Motor neuron (in vitro differentiated cells): ENCODE measurements at regions not wholly inside any gene's neighbourhood (a gene's known extent, or its start where the extent isn't known, plus 50 kb on each side); places are given as distances from the start of the nearest gene placed in this dataset.

Source experiments
- ATAC-seq, 8 experiments: fragments of 200-7000 bp; cut with Tn5 transposase; replicated peaks in 6 of 8; 2 replicates each; pipeline ENCODE4 v1.8.0; 2021; ENCODE audit warnings: mild to moderate bottlenecking in 8 of 8, moderate library complexity in 8 of 8
- H3K27ac ChIP-seq, 2 donors: fragments of 250-450 bp; sonication (Bioruptor Pico); 2 replicates each; pipeline ENCODE4 v1.9.0; 2021; ENCODE audit warnings: antibody characterized with exemption in 2 of 2, mild to moderate bottlenecking in 2 of 2, moderate library complexity in 1 of 2
- H3K4me1 ChIP-seq, 2 donors: fragments of 250-450 bp; sonication (Bioruptor Pico); replicated peaks in 1 of 2; 2 replicates each; pipeline ENCODE4 v1.6.1; 2021; ENCODE audit warnings: antibody characterized with exemption in 2 of 2, mild to moderate bottlenecking in 2 of 2, moderate library complexity in 1 of 2
- H3K4me3 ChIP-seq, 5 donors: fragments of 250-450 bp; sonication (Bioruptor Pico); 2 replicates each; pipeline ENCODE4 v1.9.0; 2021; ENCODE audit warnings: antibody characterized with exemption in 5 of 5, mild to moderate bottlenecking in 5 of 5, moderate library complexity in 4 of 5
- WGBS, 10 experiments: fragments of 450-650 bp; shearing (Covaris generic); methylation state at CpG; one replicate each; pipeline ENCODE4 v1.0.0; 2022; 5-methylcytosine and 5-hydroxymethylcytosine counted together
- in situ Hi-C, 9 experiments: fragments of 400-800 bp; cut with MboI; loops; one replicate each; pipeline ENCODE4 v1.15.0; 2021; ENCODE audit warnings: low sequenced_read_pairs in 9 of 9, low pct_unique_long_range_greater_than_20kb in 2 of 9; ENCODE audit not compliant: unreplicated experiment in 9 of 9

DNA sequence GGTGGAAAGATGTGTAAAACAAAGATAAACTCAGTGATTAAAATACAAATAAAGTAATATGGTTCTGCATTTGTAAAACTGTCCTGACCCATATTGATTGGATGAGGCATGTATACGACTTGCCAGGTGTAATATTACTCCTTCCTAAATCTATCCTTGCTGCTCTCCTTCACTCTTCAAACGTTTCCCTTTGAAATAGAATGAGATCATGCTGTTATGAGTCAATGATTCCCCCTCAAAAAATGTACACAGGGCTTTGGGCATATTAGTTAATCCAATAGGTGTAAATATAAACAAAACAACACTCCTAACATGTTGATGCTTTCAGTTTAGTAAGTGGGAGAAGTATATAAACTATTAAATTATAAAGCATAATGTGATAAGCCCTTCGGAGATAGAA lies 117.4 kb upstream of the GPM6A start:
- ATAC-seq: no peak
- Histone ChIP-seq H3K27ac (no peak overlapping the region), H3K4me1 (no peaks in the 10 kb centered on the region), H3K4me3 (no peak overlapping the region)
- 0 to 77% (median 67%) methylated on average over 2 to 3 of the region's 3 CpGs; no CpG with 5 or more reads in 1 of the 10 experiments for WGBS, 10 experiments
- in situ Hi-C loops: no loop called here

DNA sequence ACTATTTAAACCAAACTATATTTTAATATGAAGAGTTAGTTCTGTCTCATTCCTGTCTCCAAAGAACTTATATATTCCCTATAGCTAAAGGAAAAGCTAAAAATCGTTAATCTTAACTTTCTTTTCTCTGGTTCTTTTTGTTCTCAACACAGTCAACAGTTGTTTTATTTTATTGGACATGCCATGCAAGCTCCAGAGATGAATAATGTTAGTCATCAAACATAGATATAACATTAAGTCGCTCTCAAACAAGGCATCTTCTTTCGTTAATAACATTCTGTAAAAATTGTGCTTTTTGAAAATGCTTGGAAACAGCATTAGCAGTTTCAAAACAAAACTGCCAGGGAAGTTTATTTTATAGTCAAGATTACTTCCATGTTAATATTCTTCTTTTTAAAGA lies 117.9 kb upstream of the GPM6A start:
- in situ Hi-C loops: no loop called here
- H3K27ac ChIP-seq: no peak overlapping the region
- H3K4me3 ChIP-seq: no peak overlapping the region
- H3K4me1 ChIP-seq: no peaks in the 10 kb centered on the region
- WGBS, 10 experiments: 0 to 87% (median 57%) methylated on average over 2 to 3 of the region's 3 CpGs
- no peak for ATAC-seq

DNA sequence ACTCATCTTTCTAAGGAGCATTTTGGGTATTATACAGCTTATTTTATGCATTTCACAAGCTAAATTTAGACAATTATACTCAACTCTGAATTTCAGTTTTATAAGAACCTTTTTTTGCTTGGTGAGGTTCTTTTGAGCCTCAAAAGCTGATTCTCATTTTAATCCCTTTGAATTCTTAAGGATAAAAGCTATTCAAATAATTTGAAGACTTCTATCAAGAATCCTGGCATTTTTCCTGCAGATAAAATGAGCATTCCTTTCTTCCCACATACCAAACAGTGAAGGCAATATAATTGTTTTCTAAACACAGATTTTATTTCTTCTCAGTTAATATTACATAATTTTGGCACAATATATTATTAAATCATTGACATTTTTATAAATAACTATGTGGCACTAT lies 118.4 kb upstream of the GPM6A start:
- H3K27ac ChIP-seq: no peak overlapping the region
- no peak for ATAC-seq
- in situ Hi-C loops: no loop called here
- no peaks in the 10 kb centered on the region for H3K4me1 ChIP-seq
- no peak overlapping the region for H3K4me3 ChIP-seq

DNA sequence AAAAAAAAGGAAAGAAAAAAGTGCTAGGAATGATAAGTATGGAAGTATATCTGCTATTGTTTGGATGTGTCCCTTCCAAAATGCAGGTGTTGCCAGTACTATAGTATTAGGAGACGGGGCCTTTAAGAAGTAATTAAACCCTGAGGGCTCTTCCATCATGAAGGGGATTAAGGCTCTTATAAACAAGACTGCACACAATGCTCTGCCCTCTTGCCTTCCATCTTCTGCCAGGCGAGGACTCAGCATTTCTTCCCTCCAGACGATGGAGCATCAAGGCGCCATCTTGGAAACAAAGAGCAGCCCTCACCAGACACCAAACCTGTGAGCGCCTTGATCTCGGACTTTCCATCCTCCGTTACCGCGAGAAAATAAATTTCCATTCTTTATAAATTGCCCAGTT lies 120.1 kb upstream of the GPM6A start:
- Histone ChIP-seq H3K4me3 (no peak overlapping the region), H3K4me1 (no peaks in the 10 kb centered on the region), H3K27ac (no peak overlapping the region)
- ATAC-seq: no peak
- 66 to 100% (median 96%) methylated on average over 4 to 9 of the region's 9 CpGs; no CpG with 5 or more reads in 2 of the 10 experiments for WGBS, 10 experiments
- in situ Hi-C loops: no loop called here

DNA sequence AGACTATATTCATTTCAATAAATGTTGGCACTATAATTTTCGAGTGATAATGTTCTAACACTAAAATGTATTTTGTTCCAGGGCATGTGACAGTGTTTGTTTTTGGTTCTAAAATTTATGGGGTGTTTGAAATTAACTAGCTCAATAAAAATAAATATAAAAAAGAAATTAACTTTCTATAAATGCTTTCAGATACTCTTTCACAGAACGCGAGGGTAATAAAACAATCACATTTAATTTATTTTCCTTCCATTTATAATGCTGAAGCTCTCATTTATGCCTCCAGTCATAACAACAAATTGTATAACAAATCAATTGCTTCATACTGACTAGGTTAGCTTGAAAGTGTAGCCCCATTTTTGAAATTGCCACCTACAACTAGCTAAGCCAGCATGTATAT lies 122.4 kb upstream of the GPM6A start:
- WGBS, 10 experiments: 0 to 96% (median 83%) methylated on average over 1 to 3 of the region's 3 CpGs
- no peak for ATAC-seq
- Histone ChIP-seq H3K4me1 (no peaks in the 10 kb centered on the region), H3K4me3 (no peak overlapping the region), H3K27ac (no peak overlapping the region)
- in situ Hi-C loops: no loop called here

DNA sequence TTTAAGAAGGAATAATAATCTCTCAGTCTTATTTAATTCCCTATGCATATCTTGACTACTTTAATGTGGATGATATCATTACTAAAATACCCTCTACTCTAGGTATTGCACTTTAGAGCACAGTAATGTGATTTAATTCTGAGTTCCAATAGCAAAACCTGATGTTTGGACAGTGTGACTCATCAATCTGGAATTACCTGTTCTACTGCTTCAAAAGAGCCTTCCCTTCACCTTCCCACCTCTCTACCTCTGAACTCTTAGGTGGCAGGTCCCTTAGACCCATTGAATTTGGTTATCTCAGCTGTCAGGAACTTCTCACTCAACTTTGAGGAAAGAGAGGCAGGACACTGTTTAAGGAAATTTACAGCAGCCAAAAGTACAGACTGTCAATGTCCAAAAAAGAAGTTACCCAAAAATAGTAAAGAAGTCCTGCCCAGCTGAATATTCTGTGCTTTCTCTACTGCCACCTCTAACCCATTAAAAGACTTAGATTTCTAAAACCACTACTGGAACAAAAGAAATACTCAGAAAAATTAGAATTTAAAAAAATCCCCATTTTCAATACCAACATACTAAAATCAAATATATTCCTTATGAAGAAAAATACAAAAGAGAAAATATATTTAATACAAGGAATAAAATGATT lies 123.1 kb upstream of the GPM6A start:
- no peak overlapping the region for H3K27ac ChIP-seq
- H3K4me3 ChIP-seq: no peak overlapping the region
- ATAC-seq: no peak
- in situ Hi-C loops: no loop called here
- no peaks in the 10 kb centered on the region for H3K4me1 ChIP-seq

GRCh38 chr4:175944126-175944910 lies 121.3 kb upstream of the WDR17 start:
- in situ Hi-C loops: no loop called here
- no peak overlapping the region for H3K27ac ChIP-seq
- WGBS, 10 experiments: 38 to 95% (median 89%) methylated on average over 4 to 10 of the region's 10 CpGs
- no peak for ATAC-seq
- no peak overlapping the region for H3K4me3 ChIP-seq
- no peaks in the 10 kb centered on the region for H3K4me1 ChIP-seq

GRCh38 chr4:175946472-175947116 lies 119.0 kb upstream of the WDR17 start:
- in situ Hi-C loops: no loop called here
- Histone ChIP-seq H3K4me1 (no peaks in the 10 kb centered on the region), H3K27ac (no peak overlapping the region), H3K4me3 (no peak overlapping the region)
- 0 to 85% (median 38%) methylated on average over 1 to 6 of the region's 6 CpGs; no CpG with 5 or more reads in 2 of the 10 experiments for WGBS, 10 experiments
- ATAC-seq: no peak

- in situ Hi-C loops: no loop called here
- no peak for ATAC-seq
- Histone ChIP-seq H3K27ac (no peak overlapping the region), H3K4me3 (no peak overlapping the region), H3K4me1 (no peaks in the 10 kb centered on the region)
- 0 to 13% (median 2%) methylated on average over 3 to 4 of the region's 4 CpGs for WGBS, 10 experiments
Measured at GRCh38 chr4:175947117-175947722, 118.4 kb upstream of the WDR17 start.

GRCh38 chr4:175951794-175952193 lies 113.8 kb upstream of the WDR17 start:
- ATAC-seq: peak in 4 of 8 experiments; percentile 29 to 49 (median 38)
- Histone ChIP-seq H3K4me1 (no peaks in the 10 kb centered on the region), H3K27ac (no peak overlapping the region), H3K4me3 (no peak overlapping the region)
- in situ Hi-C loops: no loop called here
- 25 to 100% (median 86%) methylated on average over 1 of the region's 1 CpG; no CpG with 5 or more reads in 4 of the 10 experiments for WGBS, 10 experiments

DNA sequence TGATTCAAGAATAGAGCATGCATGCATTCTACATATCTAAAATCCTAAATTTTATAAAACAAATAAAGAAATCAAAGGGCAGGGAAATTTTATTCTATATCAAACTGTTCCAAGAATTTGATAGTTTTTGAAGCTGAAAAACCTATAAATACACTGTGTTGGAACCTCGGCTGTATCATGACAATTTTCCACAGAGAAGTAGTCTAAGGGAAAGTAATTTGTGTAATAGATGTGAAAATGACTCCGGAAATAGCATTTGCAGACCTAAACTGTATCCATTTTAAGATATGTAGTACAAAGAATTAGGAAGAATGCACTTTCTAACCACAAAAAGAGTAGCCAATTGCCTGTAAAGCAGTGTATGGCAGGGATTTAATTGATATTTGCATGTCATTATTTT lies 112.5 kb upstream of the WDR17 start:
- no peak overlapping the region for H3K4me3 ChIP-seq
- H3K4me1 ChIP-seq: no peaks in the 10 kb centered on the region
- 17 to 100% (median 92%) methylated on average over 1 to 2 of the region's 2 CpGs for WGBS, 10 experiments
- no peak for ATAC-seq
- in situ Hi-C loops: no loop called here
- no peak overlapping the region for H3K27ac ChIP-seq

GRCh38 chr4:175953960-175954521 lies 111.6 kb upstream of the WDR17 start:
- Histone ChIP-seq H3K4me1 (no peaks in the 10 kb centered on the region), H3K27ac (no peak overlapping the region), H3K4me3 (no peak overlapping the region)
- peak in 3 of 8 experiments; percentile 35 to 58 (median 51) for ATAC-seq
- WGBS, 10 experiments: 46 to 100% (median 87%) methylated on average over 1 to 4 of the region's 5 CpGs; no CpG with 5 or more reads in 2 of the 10 experiments
- in situ Hi-C loops: no loop called here

DNA sequence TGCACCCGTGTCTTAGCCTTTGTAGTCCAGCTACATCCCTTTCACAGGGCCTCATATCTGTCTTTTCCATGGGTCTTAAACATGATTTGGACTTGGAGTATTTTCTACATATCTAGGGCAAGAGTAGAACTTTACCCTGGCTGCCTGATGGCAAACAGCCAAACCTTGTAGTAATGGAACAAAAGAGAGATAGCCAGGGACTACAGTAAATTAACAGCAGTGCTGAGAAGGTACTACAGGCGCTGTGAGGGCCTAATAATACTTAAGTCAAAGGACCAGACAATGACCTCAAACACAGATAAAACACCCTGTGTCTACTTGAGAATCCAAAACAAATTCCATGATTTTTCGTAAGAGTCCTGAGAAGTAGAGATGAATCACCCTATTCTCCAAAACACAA lies 111.0 kb upstream of the WDR17 start:
- no peak overlapping the region for H3K4me3 ChIP-seq
- peaks cover 0 to 6% of the 10 kb centered on the region in 2 donors for H3K4me1 ChIP-seq
- WGBS, 10 experiments: 0 to 100% (median 86%) methylated on average over 1 to 3 of the region's 3 CpGs; no CpG with 5 or more reads in 2 of the 10 experiments
- in situ Hi-C loops: no loop called here
- H3K27ac ChIP-seq: no peak overlapping the region
- ATAC-seq: no peak
